GM19240 (cell line): ENCODE measurements at regions not wholly inside any gene's neighbourhood (a gene's known extent, or its start where the extent isn't known, plus 50 kb on each side); places are given as distances from the start of the nearest gene placed in this dataset.
"Not testable (repeated sequence)": the region's sequence is repeated elsewhere in the genome, so short reads cannot be mapped to it uniquely, and the experiment has no call there.

Source experiments
- DNase-seq: peaks from one replicate; pipeline ENCODE4 v3.0.0; 2011; ENCODE audit warnings: low spot score; ENCODE audit not compliant: insufficient read length

DNA sequence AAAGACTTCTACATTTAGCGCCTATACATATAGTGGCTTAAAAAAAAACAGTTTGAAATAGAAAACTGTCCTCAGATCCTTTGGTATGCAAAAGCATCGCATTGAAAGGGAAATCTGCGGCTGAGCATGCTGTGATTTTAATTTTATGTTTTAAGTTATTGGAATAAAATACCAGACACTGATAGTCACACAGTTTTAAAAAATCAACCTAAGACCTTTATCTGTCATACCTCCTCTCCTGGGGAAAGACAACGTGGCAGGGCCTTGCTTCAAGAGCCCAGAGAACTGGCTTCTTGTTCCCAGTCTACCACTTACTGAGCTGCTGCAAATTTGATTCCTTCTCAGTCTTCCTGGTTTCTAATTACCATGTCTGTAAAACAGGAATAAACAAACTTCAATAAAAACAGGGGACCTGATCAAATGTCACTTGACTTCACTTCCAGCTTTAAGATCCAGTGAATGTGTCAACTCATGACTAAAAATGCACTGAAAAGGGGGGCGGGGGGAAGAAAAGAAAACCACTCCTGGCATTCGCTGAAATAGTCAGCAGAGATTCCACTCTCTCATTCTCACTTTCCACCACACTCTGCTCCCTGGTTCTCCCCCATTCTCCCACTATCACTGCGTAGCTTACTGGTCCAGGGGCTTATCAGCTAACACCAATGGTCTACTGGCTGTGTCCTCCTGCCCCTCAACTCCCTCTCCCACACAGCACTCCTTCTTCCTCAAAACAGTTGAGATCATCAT lies 494.7 kb upstream of the MARCKS start:
- DNase-seq, result no peak

DNA sequence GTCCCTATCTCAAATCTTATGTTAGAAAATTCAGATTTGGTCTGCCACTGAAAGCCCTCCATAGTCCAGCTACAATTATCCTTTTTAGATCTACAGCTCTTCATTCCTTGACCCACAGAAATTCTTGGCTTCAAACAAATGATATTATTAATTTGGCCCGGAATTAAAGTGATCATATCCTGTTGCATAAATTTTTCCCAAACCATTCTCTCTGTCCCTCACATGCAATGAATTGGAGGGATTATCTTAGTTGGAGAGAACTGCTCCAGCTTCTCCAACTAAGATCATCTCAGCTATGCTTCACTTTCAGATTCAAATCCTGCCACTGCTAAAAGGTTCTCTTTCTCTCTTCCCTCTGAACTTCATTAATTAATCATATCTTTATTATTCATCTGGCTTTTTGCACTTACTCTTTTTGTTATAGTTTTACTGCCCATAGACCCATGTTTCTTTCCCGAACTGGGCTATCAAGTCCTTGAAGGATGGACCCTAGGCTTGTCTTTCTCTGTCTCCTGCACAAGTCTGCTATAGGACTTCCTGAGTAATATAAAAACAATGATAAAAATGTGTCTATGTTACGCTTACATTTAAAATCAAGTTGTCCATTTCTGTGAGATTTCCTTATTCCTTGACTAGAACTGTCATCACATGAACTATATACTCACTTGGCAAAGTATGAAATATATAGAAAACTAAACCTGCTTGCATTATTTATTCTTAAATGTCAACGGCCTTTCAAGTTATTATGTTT lies 493.9 kb upstream of the MARCKS start:
- no peak for DNase-seq

DNA sequence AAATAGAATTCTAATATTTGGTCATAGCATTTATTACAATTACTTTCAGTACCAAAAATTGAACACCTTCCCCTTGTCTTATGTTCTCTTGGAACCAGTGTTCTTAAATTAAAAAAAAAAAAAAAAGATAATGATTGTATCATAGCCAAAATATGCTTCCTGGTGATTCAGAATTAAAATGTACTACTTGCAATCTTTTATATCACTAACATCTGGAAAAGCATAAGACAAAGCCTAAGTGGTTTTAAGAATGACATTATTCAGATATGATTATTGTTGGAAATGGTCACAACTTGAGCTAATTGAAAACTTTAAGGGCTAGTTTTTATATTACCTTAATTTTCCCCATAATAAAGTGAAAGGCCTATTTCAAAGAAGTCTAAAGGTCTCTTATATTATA lies 493.3 kb upstream of the MARCKS start:
- DNase-seq, result no peak

DNA sequence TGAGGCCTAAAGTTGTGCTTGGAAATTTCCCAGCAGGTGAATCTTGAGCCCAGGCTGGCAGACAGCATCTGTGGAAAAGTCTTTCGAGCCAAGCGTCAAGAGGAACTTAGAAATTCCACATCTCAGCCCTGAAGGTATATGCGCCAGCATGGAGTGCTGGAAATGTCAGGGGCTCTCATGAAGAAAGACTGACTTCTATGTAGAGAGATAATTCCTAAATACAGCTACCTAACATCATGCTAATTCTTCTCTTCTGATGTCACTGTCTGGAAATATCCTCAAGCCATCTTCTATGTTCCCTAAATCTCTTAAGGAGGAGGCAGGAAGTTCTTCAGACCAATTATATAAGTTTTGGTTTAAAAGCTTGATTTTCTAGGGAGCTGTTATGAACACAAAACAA lies 492.4 kb upstream of the MARCKS start:
- DNase-seq, result no peak

DNA sequence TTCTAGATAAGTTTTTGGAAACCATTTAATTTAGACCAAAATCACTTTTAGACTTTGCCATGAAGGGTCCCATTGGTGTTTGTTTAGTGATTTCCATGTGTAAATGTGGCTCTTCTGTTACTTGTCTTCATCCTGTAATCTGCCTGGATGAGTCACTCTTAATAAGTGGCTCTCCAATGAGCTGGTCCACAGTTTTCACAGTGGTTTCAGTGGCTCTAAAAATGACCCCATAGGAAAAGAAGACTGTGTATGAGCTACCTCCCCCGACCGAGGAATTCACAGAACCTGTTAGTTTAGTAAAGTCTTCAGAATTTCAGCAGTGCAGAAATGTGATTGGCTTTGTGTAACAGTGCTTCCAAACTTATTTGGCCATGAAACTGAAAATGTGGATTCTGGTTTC lies 492.0 kb upstream of the MARCKS start:
- no peak for DNase-seq

DNA sequence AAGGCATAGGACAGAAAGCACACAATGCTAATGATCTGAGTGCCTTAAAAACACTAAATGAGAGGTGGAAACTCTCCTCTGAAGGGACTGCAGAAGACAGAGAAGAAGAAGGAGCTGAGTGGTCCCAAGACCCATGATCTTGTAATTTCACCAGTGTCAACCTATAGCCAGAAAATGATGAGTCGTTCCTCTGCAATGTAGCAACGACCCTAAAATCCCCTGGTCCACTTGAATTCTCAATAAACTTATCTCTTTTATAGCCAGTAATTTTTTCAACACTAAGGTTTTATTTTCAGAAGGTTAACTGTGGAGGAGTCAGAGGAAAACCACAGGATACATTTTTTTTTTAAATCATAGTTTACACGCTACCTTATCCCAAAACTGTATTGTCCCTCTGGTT lies 490.6 kb upstream of the MARCKS start:
- no peak for DNase-seq

DNA sequence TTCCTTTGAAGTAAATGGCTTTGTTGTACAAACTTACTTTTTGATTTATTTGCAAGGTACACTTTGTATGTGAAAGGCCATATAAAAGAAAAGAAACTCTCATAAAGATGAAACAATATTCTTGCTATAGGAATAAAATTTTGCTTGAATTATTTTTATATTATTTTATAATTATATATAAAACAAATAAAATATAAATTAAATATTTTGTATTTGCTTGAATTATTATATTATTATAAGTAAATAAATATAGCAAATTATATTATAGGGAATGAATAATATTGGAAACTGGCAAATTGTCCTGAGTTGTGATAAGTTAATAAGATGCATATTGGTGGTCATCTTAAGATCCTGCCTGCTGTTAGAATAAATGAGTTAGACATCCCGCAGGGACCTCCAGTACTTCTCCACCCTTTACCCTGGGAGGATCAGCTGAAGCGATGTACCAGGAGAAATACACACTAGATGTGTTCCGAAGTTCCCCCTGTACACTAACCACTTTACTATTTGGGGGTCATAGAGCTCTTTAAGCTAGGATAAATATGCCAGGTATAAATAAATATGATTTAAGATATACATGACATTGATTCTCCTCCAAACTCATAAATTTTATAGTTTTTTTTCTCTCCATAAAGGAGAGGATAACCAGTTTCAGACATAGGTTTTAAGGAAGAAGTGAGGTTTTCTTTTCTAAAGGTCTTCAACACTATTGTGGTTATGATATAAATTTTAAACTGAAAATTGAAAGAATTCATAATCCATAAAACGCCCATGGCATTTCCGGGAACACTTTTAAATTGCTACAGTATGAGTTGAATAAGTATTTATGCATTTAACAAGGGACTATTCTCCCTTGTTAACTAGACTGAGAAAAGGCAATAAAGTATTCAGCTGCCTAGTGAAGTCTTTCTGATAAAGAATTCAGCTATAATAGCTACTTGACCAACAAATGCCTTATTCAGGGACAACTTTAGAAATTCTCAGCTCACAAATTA lies 486.3 kb upstream of the MARCKS start:
- DNase-seq, result no peak

DNA sequence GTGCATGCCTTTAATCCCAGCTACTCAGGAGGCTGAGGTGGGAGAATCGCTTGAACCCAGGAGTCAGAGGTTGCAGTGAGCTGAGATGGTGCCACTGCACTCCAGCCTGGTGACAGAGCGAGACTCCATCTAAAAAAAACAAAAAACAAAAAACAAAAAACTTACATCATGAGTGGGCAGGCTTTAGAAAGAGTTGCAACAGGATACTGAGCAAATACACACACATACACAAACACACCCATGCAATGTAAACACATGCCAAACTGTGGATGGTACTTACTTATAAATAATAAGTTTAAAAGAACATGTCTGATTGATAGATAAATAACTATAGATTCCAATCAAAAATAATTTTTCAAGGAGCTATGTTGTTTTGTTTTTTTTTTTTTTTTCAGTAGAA lies 481.7 kb upstream of the MARCKS start:
- DNase-seq, result not testable (repeated sequence)

DNA sequence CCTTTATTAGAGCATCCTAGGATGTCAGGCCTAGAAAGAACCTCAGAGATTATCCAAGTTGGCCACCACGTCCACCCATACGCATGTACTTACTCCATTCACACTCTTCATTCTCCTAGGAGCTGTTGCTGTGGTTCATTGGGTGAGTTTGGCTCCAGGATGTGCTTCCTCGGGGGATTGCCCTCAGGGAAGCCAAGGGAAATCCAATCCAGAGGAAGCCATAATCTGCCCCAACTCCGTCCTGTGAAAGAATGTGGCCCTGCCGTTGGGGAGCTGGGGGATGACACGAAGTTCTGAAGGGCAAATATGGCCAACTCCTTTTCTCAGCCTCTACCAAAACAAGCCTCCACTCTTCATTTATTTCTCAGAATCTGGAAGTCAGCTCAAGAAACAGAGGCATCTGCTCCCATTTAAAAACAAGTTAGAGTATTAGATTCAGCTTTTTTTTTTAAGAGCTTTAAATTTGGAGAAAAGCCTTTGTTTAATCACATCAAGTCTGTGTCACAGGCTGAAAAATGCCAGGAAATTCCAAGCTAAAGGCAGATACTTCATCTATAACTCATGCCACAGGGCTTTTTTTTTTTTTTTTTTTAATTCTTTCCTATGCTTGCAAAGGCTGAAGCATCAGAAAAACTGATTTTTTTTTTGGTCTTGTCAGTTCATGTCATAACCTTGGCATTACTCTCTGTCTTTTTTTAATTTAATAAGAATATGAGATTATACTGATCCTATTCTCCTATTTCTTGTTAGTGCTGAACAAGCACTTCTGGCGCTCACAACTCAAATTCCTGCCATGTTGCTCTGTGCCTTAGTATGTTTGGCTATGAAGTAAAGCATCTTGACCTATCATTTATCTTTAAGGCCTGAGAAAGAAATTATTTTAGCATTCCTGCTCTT lies 480.9 kb upstream of the MARCKS start:
- no peak for DNase-seq

DNA sequence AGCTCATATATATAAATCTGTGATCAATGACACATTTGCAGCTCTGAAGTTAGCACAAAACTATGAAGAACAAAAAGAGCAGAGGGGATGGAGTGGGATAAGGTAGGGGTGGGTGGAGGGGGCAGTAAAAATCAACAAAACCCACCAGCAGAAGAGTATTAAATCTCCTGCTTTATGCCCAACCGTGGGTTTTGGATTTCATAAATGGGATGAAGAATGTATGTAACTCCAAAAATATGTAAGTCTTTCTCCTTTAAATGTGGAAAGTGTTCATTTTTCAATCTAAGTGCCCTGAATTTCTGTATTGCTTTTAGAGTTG lies 480.3 kb upstream of the MARCKS start:
- no peak for DNase-seq

DNA sequence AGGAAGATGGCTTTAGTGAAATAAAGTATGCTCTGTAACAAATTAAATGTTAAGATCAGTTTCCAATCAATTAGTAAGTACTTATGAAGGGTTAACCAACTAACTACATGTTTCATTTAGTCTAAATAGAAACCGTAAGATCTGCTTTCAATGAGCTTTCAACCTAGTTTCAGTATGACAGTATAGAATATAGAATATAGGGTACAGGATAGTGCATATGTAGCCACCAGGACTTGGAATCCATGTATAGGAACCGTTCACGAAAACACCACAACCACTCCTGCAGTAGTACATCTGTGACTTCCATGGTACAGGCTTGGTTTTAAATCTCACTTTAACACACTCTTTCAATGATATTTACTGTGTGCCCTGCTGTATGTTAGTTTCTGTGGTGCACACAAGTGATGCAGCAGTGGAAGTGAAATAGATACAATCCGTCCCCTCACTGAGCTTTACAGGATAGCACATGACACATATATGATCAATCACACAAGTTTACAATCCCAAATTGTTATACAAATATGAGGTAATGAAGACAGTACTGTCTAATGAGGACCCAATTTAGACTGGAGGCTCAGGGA lies 479.7 kb upstream of the MARCKS start:
- DNase-seq, result no peak

DNA sequence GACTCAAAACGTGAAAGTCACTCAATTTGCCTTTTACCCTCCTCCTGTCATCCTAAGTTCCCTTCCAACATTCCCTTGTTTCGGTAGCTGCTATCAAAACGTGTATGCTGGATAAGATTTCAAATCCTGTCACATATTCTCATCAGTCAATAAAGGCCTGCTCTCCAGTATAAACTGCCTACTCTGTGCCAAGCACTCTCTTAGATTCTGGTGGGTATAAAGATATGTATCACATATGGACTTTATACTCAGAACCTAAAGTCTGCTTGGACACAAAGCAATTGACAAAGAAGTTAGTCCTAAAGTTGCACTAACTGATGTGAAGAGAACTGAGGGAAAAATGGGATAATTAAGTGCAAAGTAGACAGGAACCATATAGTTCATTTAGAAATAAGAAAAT lies 476.6 kb upstream of the MARCKS start:
- no peak for DNase-seq

DNA sequence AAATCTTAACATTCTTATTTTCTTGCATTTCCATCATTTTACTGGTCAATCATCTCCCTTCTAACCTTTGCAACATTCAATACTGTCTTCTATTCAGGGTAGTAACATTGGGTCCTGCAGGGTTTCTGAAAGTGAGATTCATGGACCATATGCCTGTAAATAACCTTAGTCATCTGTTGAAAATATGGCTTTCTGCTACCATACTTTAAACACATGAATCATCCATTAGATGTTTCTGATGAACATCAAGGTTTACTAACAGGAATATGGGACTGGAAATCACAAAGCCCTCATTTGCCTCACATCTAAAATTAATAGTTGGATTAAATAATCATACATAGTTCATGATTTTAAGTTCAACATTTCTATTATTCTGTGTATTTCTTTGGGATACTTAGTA lies 475.9 kb upstream of the MARCKS start:
- no peak for DNase-seq

DNA sequence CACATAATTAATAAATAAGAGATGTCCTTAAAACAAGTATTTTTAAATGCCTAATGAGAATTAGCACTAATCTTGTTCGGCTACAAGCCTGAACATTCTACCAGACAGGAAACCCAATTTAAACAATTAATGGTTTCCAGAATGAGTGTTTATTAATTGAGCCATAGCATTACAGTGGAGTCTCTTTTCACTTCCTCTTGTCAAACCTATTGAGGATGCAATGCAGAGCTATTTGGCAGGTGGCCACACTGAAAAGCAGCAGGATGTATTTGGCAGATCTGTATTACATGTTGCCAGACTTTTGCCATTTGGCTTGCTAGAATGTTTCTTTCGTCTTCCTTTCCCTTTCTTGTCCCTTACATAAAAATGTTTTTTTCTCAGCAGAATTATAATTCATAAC lies 475.2 kb upstream of the MARCKS start:
- peak; percentile 3 for DNase-seq

DNA sequence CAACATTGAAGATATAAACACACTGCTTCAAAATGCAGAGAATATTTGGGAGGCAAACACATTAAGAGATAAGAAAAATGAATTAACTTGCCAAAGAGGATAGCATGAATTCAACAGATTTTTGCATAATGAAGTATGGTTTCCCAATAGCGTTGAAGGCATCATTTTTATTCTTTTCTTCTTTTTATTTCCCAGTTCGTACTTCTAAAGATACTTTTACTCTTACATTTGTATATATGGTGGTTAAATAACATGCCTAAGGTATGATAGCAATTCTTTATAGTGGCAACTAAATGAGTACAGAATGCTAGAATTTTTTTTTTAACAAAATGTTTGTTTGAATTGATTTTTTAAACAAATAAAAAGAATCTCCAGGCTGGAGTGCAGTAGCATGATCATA lies 473.4 kb upstream of the MARCKS start:
- DNase-seq, result no peak

DNA sequence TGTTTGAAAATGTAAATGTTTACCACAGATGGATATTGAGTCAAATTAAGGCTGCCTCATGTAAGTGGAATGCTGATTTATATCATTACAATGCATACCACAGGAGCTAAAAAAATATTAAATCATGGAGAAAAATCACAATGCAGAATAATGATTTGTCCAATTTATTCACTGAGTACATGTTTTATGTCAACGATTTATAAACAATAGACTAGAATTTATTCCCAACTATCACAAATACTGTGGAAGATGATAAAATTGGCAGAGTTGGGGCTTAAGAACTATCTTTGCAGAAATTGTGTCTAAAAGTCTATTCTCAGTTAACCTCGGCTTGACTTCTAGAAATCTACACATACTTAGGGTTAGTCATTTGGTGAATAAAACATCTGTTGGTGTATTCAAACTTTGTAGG lies 472.1 kb upstream of the MARCKS start:
- DNase-seq, result no peak

DNA sequence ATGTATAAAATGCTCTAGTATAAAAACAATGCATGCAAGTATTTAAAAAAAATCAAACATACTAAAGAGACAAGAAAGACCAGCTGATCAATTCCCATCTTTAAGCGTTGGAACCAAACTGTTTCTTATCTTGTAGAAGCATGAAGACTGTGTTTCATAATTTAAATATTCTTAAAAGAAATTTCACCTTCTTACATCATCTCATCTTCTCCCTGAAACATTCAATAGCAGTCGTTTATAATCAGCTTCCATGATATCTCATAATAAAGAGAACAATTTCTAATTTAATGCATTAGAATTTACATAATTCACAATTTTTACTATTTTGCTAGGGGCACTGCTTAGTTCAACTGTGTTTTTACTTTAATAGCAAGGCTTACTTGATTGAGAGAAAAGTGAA lies 468.1 kb upstream of the MARCKS start:
- DNase-seq, result no peak

DNA sequence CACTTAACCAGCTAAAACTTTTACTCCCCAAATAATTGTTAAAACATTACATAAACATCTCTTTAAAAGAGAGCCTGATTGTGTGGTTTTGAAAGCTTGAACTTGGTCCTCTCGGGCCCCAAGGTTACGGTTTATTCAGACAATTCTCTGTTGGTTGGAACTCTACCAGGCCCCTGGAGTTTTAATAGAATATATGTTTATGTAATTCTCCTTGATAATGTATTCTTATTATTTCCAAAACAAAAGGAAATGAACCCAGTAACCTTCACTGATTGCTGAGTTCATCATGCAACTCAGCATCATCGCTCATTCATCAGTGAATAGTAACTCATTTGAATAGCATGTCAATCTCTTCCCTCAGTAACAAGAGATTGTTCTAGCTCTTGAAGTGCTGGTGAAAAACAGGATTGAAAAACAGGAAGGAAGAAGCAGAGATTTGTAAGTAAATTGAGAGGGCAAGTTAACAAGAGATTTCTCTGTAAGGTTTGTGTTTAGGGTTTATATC lies 464.5 kb upstream of the MARCKS start:
- DNase-seq, result no peak

DNA sequence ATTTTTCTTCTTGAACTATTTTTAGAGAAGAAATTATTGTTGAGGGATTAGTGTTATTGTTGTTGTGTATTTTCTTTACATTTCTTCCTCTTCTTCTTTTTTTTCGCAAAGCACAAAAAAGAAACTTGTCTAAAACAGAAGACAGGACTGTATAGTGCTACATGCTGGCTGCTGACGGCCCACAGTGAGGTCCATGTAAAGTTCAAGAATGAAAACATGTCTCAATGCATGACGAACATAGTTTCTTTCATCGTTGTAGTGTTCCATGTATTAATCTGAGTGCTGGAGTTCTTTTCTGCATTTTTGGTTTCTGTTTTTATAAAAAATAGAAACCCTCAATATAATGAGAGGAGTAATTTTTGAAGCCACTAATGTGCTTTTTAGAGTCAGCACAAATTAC lies 462.9 kb upstream of the MARCKS start:
- DNase-seq, result no peak

DNA sequence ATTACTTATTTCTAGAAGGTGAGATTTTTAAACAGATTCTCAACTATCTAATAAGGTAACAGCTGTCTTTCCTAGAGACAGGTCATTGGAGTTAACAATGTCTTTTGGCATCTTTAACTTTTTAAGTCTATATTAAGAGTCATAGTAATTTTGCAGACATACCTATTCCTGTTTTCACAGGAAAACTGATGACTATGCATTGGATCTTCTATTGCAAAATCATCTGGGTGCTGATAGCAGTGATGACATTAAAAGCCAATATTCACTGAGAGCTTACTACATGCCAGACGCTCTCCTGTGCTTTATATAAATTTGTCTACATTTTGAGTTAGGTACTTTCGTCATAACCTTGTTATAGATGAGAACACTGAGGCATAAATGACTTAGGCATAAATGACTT lies 462.4 kb upstream of the MARCKS start:
- no peak for DNase-seq

DNA sequence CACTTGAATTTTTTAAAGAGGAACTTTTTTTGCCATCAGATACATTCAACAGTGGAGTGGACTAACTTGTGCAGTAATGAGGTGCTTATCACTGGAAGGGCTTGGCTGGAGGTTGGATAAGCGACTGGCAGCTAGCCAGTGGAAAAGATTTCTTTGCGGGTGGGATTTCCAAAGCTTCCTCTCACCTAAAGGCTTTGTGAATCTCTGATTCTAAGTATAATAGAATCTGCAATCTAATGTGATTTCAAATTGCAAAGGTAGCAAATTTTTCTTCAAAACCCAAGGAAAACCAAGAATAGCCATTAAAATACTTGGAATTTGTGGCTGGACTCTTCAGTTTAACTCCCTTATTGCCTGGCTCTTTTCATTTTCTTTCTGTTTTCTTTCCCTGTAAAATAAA lies 460.4 kb upstream of the MARCKS start:
- DNase-seq, result no peak
